ENCODE measurements at regions not wholly inside any gene's neighbourhood (a gene's known extent, or its start where the extent isn't known, plus 50 kb on each side); places are given as distances from the start of the nearest gene placed in this dataset.

- Mint-ChIP-seq H3K27me3 (ENCODE audit: low read depth) (no peaks in the 10 kb centered on the region), H3K9me3 (ENCODE audit: low read depth) (no peaks in the 10 kb centered on the region), H3K4me1 (ENCODE audit: low read depth) (peaks cover 19% of the 10 kb centered on the region), H3K36me3 (ENCODE audit: low read depth) (no peaks in the 10 kb centered on the region), H3K4me3 (ENCODE audit: unreplicated experiment) (no peak overlapping the region), H3K27ac (ENCODE audit: unreplicated experiment) (no peak overlapping the region)
- DNase-seq (ENCODE audit: low spot score): no peak
- TF ChIP-seq, protein P1, sequence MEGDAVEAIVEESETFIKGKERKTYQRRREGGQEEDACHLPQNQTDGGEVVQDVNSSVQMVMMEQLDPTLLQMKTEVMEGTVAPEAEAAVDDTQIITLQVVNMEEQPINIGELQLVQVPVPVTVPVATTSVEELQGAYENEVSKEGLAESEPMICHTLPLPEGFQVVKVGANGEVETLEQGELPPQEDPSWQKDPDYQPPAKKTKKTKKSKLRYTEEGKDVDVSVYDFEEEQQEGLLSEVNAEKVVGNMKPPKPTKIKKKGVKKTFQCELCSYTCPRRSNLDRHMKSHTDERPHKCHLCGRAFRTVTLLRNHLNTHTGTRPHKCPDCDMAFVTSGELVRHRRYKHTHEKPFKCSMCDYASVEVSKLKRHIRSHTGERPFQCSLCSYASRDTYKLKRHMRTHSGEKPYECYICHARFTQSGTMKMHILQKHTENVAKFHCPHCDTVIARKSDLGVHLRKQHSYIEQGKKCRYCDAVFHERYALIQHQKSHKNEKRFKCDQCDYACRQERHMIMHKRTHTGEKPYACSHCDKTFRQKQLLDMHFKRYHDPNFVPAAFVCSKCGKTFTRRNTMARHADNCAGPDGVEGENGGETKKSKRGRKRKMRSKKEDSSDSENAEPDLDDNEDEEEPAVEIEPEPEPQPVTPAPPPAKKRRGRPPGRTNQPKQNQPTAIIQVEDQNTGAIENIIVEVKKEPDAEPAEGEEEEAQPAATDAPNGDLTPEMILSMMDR (IDR thresholded peaks at IDR 0.05): no peak
These were observed 209.0 kb downstream of the SIM1 start for GRCh38 chr6:100255701-100256100.

- Mint-ChIP-seq H3K27ac (ENCODE audit: unreplicated experiment) (no peak overlapping the region), H3K36me3 (ENCODE audit: low read depth) (no peaks in the 10 kb centered on the region), H3K4me1 (ENCODE audit: low read depth) (no peaks in the 10 kb centered on the region), H3K9me3 (ENCODE audit: low read depth) (no peaks in the 10 kb centered on the region), H3K4me3 (ENCODE audit: unreplicated experiment) (no peak overlapping the region), H3K27me3 (ENCODE audit: low read depth) (no peaks in the 10 kb centered on the region)
- TF ChIP-seq, protein P1 (IDR thresholded peaks at IDR 0.05): no peak
- DNase-seq (ENCODE audit: low spot score): no peak
These were observed 217.6 kb downstream of the SIM1 start for GRCh38 chr6:100247123-100247522.

DNA sequence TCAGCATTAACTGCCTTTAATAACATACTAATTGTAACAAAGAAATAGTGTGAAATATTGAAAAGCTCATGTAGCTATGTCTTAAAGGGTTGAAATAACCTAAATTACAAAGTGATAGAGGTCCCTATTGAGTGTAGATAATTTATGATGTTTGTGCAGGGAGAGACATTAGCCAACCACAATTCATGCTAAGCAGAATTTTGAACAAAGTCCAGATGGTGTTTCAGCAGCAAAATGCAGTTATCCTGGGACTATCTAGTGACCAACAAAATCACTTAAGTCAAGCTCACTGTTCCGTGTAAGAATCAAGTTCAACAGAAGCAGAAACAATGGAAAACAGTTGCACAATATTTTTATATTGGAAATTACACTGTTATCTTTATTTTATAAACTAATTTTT is 218.5 kb downstream of the SIM1 start:
- H3K36me3 Mint-ChIP-seq (ENCODE audit: low read depth): no peaks in the 10 kb centered on the region
- H3K9me3 Mint-ChIP-seq (ENCODE audit: low read depth): no peaks in the 10 kb centered on the region
- H3K27me3 Mint-ChIP-seq (ENCODE audit: low read depth): no peaks in the 10 kb centered on the region
- H3K4me1 Mint-ChIP-seq (ENCODE audit: low read depth): no peaks in the 10 kb centered on the region
- DNase-seq (ENCODE audit: low spot score): no peak
- H3K27ac Mint-ChIP-seq (ENCODE audit: unreplicated experiment): no peak overlapping the region
- no peak overlapping the region for H3K4me3 Mint-ChIP-seq (ENCODE audit: unreplicated experiment)
- TF ChIP-seq, protein P1 (IDR thresholded peaks at IDR 0.05): no peak

- TF ChIP-seq, protein P1 (IDR thresholded peaks at IDR 0.05): no peak
- H3K27ac Mint-ChIP-seq (ENCODE audit: unreplicated experiment): no peak overlapping the region
- H3K27me3 Mint-ChIP-seq (ENCODE audit: low read depth): no peaks in the 10 kb centered on the region
- no peak for DNase-seq (ENCODE audit: low spot score)
- H3K36me3 Mint-ChIP-seq (ENCODE audit: low read depth): no peaks in the 10 kb centered on the region
- peaks cover 22% of the 10 kb centered on the region for H3K4me1 Mint-ChIP-seq (ENCODE audit: low read depth)
- no peak overlapping the region for H3K4me3 Mint-ChIP-seq (ENCODE audit: unreplicated experiment)
- H3K9me3 Mint-ChIP-seq (ENCODE audit: low read depth): no peaks in the 10 kb centered on the region
These were observed 223.9 kb downstream of the SIM1 start for GRCh38 chr6:100240798-100241197.

- Mint-ChIP-seq H3K36me3 (ENCODE audit: low read depth) (no peaks in the 10 kb centered on the region), H3K9me3 (ENCODE audit: low read depth) (no peaks in the 10 kb centered on the region), H3K4me1 (ENCODE audit: low read depth) (peaks cover 26% of the 10 kb centered on the region), H3K27ac (ENCODE audit: unreplicated experiment) (peak overlapping the region; percentile 45), H3K27me3 (ENCODE audit: low read depth) (no peaks in the 10 kb centered on the region), H3K4me3 (ENCODE audit: unreplicated experiment) (no peak overlapping the region)
- no peak for DNase-seq (ENCODE audit: low spot score)
- TF ChIP-seq, protein P1 (IDR thresholded peaks at IDR 0.05): no peak
These were observed 226.9 kb downstream of the SIM1 start for GRCh38 chr6:100237821-100238220.
